Ovary (tissue), 3 donors: ENCODE measurements at regions not wholly inside any gene's neighbourhood (a gene's known extent, or its start where the extent isn't known, plus 50 kb on each side); places are given as distances from the start of the nearest gene placed in this dataset.

Experiments
- EP300 ChIP-seq: sonication (generic); formaldehyde crosslinking; IDR thresholded peaks from one replicate; pipeline ENCODE4 v1.6.1; 2017; ENCODE audit warnings: antibody characterized with exemption
- POLR2A ChIP-seq: fragments of 450-650 bp; IDR thresholded peaks from one replicate; pipeline ENCODE4 v1.6.1; 2017; ENCODE audit warnings: antibody characterized with exemption, mild to moderate bottlenecking, moderate library complexity
- TF ChIP-seq, protein P1 (sequence below), 3 donors: fragments of 450-650 bp in 2 of 3; fragments of 200-600 bp in 1 of 3; IDR thresholded peaks; one replicate each; pipeline versions ENCODE4 v1.5.1 to v1.8.0; 2016 to 2022; ENCODE audit warnings: antibody characterized with exemption in 3 of 3, mild to moderate bottlenecking in 1 of 3
- donor health status: DM: no; HTN: no; CAD: no.

DNA sequence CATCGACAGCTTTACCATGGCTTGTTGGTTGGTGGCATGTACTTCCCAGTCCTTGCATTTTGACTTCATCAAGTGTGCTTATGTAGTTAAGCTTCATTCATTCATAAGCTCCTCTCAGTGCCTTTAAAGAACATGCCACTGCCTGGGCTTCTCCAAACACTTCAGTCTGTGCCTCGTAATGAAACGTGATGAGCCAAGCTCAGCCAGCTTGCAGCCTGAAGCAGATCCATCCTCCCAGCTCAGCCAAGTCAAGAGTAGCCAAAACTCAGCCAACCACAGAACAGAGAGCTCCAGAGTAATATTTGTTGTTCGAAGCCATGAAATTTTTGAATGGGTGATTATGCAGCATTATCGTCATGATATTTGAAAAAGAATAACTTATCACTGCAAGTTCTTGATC is 989.7 kb downstream of the EFNB2 start:
- TF ChIP-seq, protein P1, sequence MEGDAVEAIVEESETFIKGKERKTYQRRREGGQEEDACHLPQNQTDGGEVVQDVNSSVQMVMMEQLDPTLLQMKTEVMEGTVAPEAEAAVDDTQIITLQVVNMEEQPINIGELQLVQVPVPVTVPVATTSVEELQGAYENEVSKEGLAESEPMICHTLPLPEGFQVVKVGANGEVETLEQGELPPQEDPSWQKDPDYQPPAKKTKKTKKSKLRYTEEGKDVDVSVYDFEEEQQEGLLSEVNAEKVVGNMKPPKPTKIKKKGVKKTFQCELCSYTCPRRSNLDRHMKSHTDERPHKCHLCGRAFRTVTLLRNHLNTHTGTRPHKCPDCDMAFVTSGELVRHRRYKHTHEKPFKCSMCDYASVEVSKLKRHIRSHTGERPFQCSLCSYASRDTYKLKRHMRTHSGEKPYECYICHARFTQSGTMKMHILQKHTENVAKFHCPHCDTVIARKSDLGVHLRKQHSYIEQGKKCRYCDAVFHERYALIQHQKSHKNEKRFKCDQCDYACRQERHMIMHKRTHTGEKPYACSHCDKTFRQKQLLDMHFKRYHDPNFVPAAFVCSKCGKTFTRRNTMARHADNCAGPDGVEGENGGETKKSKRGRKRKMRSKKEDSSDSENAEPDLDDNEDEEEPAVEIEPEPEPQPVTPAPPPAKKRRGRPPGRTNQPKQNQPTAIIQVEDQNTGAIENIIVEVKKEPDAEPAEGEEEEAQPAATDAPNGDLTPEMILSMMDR (IDR thresholded peaks at IDR 0.05): no peak
- TF ChIP-seq POLR2A (no peak), EP300 (no peak)
